ENCODE measurements at regions not wholly inside any gene's neighbourhood (a gene's known extent, or its start where the extent isn't known, plus 50 kb on each side); places are given as distances from the start of the nearest gene placed in this dataset.

DNA sequence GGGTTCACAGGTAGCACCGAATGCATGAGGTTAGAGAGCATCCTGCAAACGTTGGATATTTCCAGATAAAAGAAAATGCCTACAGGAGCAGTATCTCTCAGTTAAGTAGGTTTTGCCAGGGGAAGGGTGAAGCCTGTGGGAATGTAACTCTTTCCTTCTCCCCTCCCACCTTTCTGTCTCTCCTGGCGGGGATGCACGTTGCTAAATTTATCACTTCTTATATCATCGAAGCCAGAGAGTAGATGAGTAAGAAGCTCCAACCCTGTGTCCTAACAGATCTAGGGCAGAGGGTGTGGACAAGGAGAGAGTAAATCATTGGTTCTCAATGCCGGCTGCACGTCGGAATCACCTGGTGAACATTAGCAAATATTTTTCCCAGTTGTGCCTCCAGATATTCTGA lies 457.5 kb downstream of the ENC1 start:
- H3F3A ChIP-seq (ENCODE audit: low read length, unreplicated experiment): no peaks in the 10 kb centered on the region
- CTCF ChIA-PET: no interaction called here
- H3K9me2 ChIP-seq (replicated peaks; ENCODE audit: low read length): no peaks in the 10 kb centered on the region
- H3K27me3 ChIP-seq (ENCODE audit: low read length): no peaks in the 10 kb centered on the region
- no peaks in the 10 kb centered on the region for H3K9me3 ChIP-seq (ENCODE audit: low read length)
- POLR2A ChIA-PET (ENCODE audit: unreplicated experiment): no interaction called here
- H3K4me3 ChIP-seq (ENCODE audit: low read length): no peak overlapping the region
- intact Hi-C loops (cut with micrococcal nuclease): no loop called here
- ATAC-seq: no peak
- no peak overlapping the region for H3K27ac ChIP-seq (ENCODE audit: low read length)
- no peaks in the 10 kb centered on the region for H3K36me3 ChIP-seq (ENCODE audit: low read depth, low read length)
- H3K9ac ChIP-seq (ENCODE audit: low read length): no peak overlapping the region
- H3K4me2 ChIP-seq (ENCODE audit: low read length): no peak overlapping the region
- TF ChIP-seq, protein P1, sequence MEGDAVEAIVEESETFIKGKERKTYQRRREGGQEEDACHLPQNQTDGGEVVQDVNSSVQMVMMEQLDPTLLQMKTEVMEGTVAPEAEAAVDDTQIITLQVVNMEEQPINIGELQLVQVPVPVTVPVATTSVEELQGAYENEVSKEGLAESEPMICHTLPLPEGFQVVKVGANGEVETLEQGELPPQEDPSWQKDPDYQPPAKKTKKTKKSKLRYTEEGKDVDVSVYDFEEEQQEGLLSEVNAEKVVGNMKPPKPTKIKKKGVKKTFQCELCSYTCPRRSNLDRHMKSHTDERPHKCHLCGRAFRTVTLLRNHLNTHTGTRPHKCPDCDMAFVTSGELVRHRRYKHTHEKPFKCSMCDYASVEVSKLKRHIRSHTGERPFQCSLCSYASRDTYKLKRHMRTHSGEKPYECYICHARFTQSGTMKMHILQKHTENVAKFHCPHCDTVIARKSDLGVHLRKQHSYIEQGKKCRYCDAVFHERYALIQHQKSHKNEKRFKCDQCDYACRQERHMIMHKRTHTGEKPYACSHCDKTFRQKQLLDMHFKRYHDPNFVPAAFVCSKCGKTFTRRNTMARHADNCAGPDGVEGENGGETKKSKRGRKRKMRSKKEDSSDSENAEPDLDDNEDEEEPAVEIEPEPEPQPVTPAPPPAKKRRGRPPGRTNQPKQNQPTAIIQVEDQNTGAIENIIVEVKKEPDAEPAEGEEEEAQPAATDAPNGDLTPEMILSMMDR (conservative IDR thresholded peaks at IDR 0.05; ENCODE audit: low read depth, low read length): no peak
- H2AFZ ChIP-seq (ENCODE audit: low read length): no peak overlapping the region
- no TSS peak for BruUV-seq (replicated peaks)
- H3K79me2 ChIP-seq (ENCODE audit: low read length): no peaks in the 10 kb centered on the region
- no peaks in the 10 kb centered on the region for H4K20me1 ChIP-seq (ENCODE audit: low read length)
- no peaks in the 10 kb centered on the region for H3K4me1 ChIP-seq (ENCODE audit: insufficient read depth, low read length)
- DNase-seq: no peak

DNA sequence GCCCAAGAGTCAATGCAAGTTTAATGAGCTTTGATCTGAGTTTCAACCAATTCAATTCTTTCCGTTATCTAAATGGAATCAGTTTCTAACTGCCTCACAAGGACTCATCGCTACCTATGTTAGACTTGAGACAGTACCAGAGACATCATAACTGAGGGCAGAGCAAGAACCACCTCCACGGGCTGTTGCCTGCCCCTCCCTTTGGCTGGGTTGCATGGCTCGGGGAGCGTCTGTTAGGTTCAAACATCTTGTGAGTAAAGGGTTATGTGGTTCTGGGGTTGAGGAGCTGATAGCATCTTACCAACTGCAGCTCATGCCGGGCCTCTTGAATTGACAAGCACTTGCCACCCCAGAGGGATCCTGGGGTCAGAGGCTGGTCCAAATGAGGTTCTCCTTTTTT lies 457.9 kb downstream of the ENC1 start:
- Histone ChIP-seq H3K4me1 (ENCODE audit: insufficient read depth, low read length) (no peaks in the 10 kb centered on the region), H3K27me3 (ENCODE audit: low read length) (no peaks in the 10 kb centered on the region), H4K20me1 (ENCODE audit: low read length) (no peaks in the 10 kb centered on the region), H3K9ac (ENCODE audit: low read length) (no peak overlapping the region), H3K9me2 (replicated peaks; ENCODE audit: low read length) (no peaks in the 10 kb centered on the region), H3F3A (ENCODE audit: low read length, unreplicated experiment) (no peaks in the 10 kb centered on the region), H2AFZ (ENCODE audit: low read length) (no peak overlapping the region), H3K4me3 (ENCODE audit: low read length) (no peak overlapping the region), H3K9me3 (ENCODE audit: low read length) (no peaks in the 10 kb centered on the region), H3K4me2 (ENCODE audit: low read length) (no peak overlapping the region), H3K27ac (ENCODE audit: low read length) (no peak overlapping the region), H3K36me3 (ENCODE audit: low read depth, low read length) (no peaks in the 10 kb centered on the region), H3K79me2 (ENCODE audit: low read length) (no peaks in the 10 kb centered on the region)
- ChIA-PET CTCF (no interaction called here), POLR2A (ENCODE audit: unreplicated experiment) (no interaction called here)
- intact Hi-C loops (cut with micrococcal nuclease): no loop called here
- BruUV-seq (replicated peaks): no TSS peak
- no peak for TF ChIP-seq EZH2phosphoT487 (IDR thresholded peaks at IDR 0.05; ENCODE audit: borderline replicate concordance, low read length)
- TF ChIP-seq, protein P1 (conservative IDR thresholded peaks at IDR 0.05; ENCODE audit: low read depth, low read length): no peak
- no peak for TF ChIP-seq EZH2 (IDR thresholded peaks at IDR 0.05; ENCODE audit: low read length, unreplicated experiment)
- ATAC-seq (no peak), DNase-seq (no peak)

DNA sequence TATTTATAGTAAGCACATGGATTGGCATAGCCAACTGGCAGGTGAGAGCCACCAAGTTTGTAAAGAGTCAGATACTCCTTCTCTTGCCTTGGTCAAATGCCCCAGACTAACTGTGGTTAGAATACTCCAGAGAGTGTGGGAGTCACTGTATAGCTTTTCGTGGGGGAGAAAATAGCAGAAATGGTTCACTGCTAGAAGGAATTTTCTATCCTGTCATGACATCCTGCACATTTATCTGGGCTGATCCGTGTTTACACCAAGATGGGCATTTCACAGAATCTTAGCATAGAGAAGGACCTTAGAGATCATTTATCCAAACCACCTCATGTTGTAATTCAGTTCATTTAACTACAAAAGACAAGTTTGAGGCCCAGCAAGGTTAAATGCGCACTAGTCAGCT lies 460.8 kb downstream of the ENC1 start:
- no peak overlapping the region for H3K4me3 ChIP-seq (ENCODE audit: low read length)
- ATAC-seq (no peak), DNase-seq (no peak)
- no peaks in the 10 kb centered on the region for H3F3A ChIP-seq (ENCODE audit: low read length, unreplicated experiment)
- no peaks in the 10 kb centered on the region for H3K79me2 ChIP-seq (ENCODE audit: low read length)
- no peaks in the 10 kb centered on the region for H3K36me3 ChIP-seq (ENCODE audit: low read depth, low read length)
- BruUV-seq (replicated peaks): no TSS peak
- no peak overlapping the region for H3K27ac ChIP-seq (ENCODE audit: low read length)
- TF ChIP-seq, protein P1 (conservative IDR thresholded peaks at IDR 0.05; ENCODE audit: low read depth, low read length): no peak
- TF ChIP-seq EZH2 (IDR thresholded peaks at IDR 0.05; ENCODE audit: low read length, unreplicated experiment): no peak
- TF ChIP-seq EZH2phosphoT487 (IDR thresholded peaks at IDR 0.05; ENCODE audit: borderline replicate concordance, low read length): no peak
- no peaks in the 10 kb centered on the region for H4K20me1 ChIP-seq (ENCODE audit: low read length)
- no peak overlapping the region for H2AFZ ChIP-seq (ENCODE audit: low read length)
- CTCF ChIA-PET: no interaction called here
- no peaks in the 10 kb centered on the region for H3K9me3 ChIP-seq (ENCODE audit: low read length)
- POLR2A ChIA-PET (ENCODE audit: unreplicated experiment): no interaction called here
- intact Hi-C loops (cut with micrococcal nuclease): no loop called here
- H3K4me2 ChIP-seq (ENCODE audit: low read length): no peak overlapping the region
- no peaks in the 10 kb centered on the region for H3K4me1 ChIP-seq (ENCODE audit: insufficient read depth, low read length)
- H3K27me3 ChIP-seq (ENCODE audit: low read length): no peaks in the 10 kb centered on the region
- no peaks in the 10 kb centered on the region for H3K9me2 ChIP-seq (replicated peaks; ENCODE audit: low read length)
- no peak overlapping the region for H3K9ac ChIP-seq (ENCODE audit: low read length)
